ENCODE measurements at regions not wholly inside any gene's neighbourhood (a gene's known extent, or its start where the extent isn't known, plus 50 kb on each side); places are given as distances from the start of the nearest gene placed in this dataset.

- H3K4me3 Mint-ChIP-seq: no peak overlapping the region
- no peak for TF ChIP-seq CTCF (IDR thresholded peaks at IDR 0.05)
- H3K4me1 Mint-ChIP-seq (ENCODE audit: low read depth): peaks cover 7% of the 10 kb centered on the region
- POLR2A ChIA-PET: no interaction called here
- no peak for DNase-seq
- no peak overlapping the region for H3K27ac Mint-ChIP-seq
- H3K27me3 Mint-ChIP-seq: peaks cover 1% of the 10 kb centered on the region
- H3K36me3 Mint-ChIP-seq (ENCODE audit: low read depth): no peaks in the 10 kb centered on the region
- peaks cover 2% of the 10 kb centered on the region for H3K9me3 Mint-ChIP-seq
- intact Hi-C loops (cut with micrococcal nuclease): no loop called here
- no peak for ATAC-seq
- CTCF ChIA-PET: no interaction called here
Observed at GRCh38 chr5:44881266-44881665, 72.5 kb downstream of the MRPS30 start.

GRCh38 chr5:44884036-44884435, 75.3 kb downstream of the MRPS30 start:
- ATAC-seq: no peak
- Mint-ChIP-seq H3K27ac (no peak overlapping the region), H3K4me3 (no peak overlapping the region), H3K4me1 (ENCODE audit: low read depth) (peaks cover 3% of the 10 kb centered on the region), H3K36me3 (ENCODE audit: low read depth) (no peaks in the 10 kb centered on the region), H3K27me3 (no peaks in the 10 kb centered on the region), H3K9me3 (peaks cover 2% of the 10 kb centered on the region)
- intact Hi-C loops (cut with micrococcal nuclease): no loop called here
- POLR2A ChIA-PET: no interaction called here
- no peak for DNase-seq
- TF ChIP-seq CTCF (IDR thresholded peaks at IDR 0.05): no peak
- CTCF ChIA-PET: no interaction called here

GRCh38 chr5:44885903-44886302, 77.2 kb downstream of the MRPS30 start:
- Mint-ChIP-seq H3K4me1 (ENCODE audit: low read depth) (peaks cover 3% of the 10 kb centered on the region), H3K27me3 (no peaks in the 10 kb centered on the region), H3K36me3 (ENCODE audit: low read depth) (no peaks in the 10 kb centered on the region), H3K4me3 (no peak overlapping the region), H3K27ac (no peak overlapping the region), H3K9me3 (peaks cover 2% of the 10 kb centered on the region)
- no peak for TF ChIP-seq CTCF (IDR thresholded peaks at IDR 0.05)
- intact Hi-C loops (cut with micrococcal nuclease): no loop called here
- ATAC-seq (peak; percentile 82), DNase-seq (no peak)
- ChIA-PET POLR2A (interaction anchor here (0.8 kb wide), 1 partner anchor 619 kb away, joined by 3 read pairs; no protein-coding TSS in a partner anchor), CTCF (interaction anchor here (0.5 kb wide), 1 partner anchor 13 kb away, joined by 5 read pairs; no protein-coding TSS in a partner anchor)

- no peak overlapping the region for H3K27ac Mint-ChIP-seq
- CTCF ChIA-PET: no interaction called here
- TF ChIP-seq CTCF (IDR thresholded peaks at IDR 0.05): no peak
- H3K27me3 Mint-ChIP-seq: no peaks in the 10 kb centered on the region
- no peaks in the 10 kb centered on the region for H3K9me3 Mint-ChIP-seq
- no peak for ATAC-seq
- H3K4me1 Mint-ChIP-seq (ENCODE audit: low read depth): peaks cover 3% of the 10 kb centered on the region
- no peak overlapping the region for H3K4me3 Mint-ChIP-seq
- POLR2A ChIA-PET: no interaction called here
- DNase-seq: no peak
- no peaks in the 10 kb centered on the region for H3K36me3 Mint-ChIP-seq (ENCODE audit: low read depth)
- intact Hi-C loops (cut with micrococcal nuclease): no loop called here
Observed at GRCh38 chr5:44887722-44888121, 79.0 kb downstream of the MRPS30 start.

GRCh38 chr5:44888435-44888834, 79.7 kb downstream of the MRPS30 start:
- TF ChIP-seq CTCF (IDR thresholded peaks at IDR 0.05): no peak
- Mint-ChIP-seq H3K27ac (no peak overlapping the region), H3K4me1 (ENCODE audit: low read depth) (peaks cover 3% of the 10 kb centered on the region), H3K4me3 (no peak overlapping the region), H3K36me3 (ENCODE audit: low read depth) (no peaks in the 10 kb centered on the region), H3K9me3 (no peaks in the 10 kb centered on the region), H3K27me3 (no peaks in the 10 kb centered on the region)
- intact Hi-C loops (cut with micrococcal nuclease): no loop called here
- ChIA-PET CTCF (no interaction called here), POLR2A (no interaction called here)
- DNase-seq (no peak), ATAC-seq (no peak)

Data from activated CD8-positive, alpha-beta T cell treated with anti-CD3 and anti-CD28 coated beads for 36 hours (primary cell).